G401 (cell line): ENCODE measurements at regions not wholly inside any gene's neighbourhood (a gene's known extent, or its start where the extent isn't known, plus 50 kb on each side); places are given as distances from the start of the nearest gene placed in this dataset.

Source experiments
- DNase-seq: peaks from one replicate; pipeline ENCODE4 v3.0.0-alpha.2; 2015; ENCODE audit warnings: low spot score
- in situ Hi-C: cut with HindIII; loops from 2 replicates; pipeline ENCODE4 v1.10.0; 2016; ENCODE audit warnings: low sequenced_read_pairs, mixed read lengths

DNA sequence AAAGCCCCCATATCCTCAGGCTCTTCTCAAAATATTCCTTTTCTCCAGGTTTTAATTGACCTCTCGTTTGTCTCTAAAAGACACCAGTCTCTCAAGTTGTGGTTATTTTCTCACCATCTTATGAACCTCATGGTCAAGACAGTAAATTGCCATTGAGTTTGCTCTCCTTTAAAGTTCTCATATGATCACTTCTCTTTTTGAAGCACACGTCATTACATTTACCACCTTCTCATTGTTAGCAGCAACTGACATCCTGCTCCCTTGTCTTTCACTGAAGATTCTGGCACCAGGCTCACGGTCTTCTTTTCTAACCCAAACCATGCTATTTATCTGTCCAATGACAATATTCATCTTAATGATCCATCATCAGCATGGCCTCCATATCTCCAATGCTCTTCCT is 324.2 kb downstream of the TMA16 start:
- DNase-seq, result no peak
- in situ Hi-C loops, result no loop called here

- in situ Hi-C loops, result no loop called here
- DNase-seq, result no peak
Observed at GRCh38 chr4:163833669-163834068, 339.2 kb downstream of the TMA16 start.

DNA sequence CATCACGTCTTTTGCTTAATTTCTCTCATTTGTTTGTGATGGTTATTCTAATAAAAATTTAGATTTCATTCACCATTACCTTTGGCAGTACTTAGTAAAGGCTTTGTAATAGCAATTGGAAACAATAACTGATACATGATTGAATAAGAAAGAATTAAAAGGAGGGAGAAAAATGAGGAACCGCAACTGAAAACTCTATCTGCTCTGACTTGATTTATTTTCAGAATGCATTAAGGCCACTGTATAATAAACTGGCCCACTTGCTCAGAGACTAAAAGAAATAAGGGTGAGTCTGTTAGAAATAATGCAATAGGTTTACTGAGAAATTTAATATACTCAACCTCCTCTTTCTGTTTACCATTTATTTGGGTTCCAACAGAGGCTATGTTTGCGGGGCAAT is 351.5 kb downstream of the TMA16 start:
- DNase-seq, result no peak
- in situ Hi-C loops, result no loop called here

- in situ Hi-C loops, result no loop called here
- DNase-seq, result no peak
Observed at GRCh38 chr4:163852246-163852645, 357.8 kb downstream of the TMA16 start.

- in situ Hi-C loops, result no loop called here
- DNase-seq, result no peak
Observed at GRCh38 chr4:163857903-163858302, 363.4 kb downstream of the TMA16 start.

GRCh38 chr4:163858515-163858914 is 364.0 kb downstream of the TMA16 start:
- in situ Hi-C loops, result no loop called here
- DNase-seq, result no peak

DNA sequence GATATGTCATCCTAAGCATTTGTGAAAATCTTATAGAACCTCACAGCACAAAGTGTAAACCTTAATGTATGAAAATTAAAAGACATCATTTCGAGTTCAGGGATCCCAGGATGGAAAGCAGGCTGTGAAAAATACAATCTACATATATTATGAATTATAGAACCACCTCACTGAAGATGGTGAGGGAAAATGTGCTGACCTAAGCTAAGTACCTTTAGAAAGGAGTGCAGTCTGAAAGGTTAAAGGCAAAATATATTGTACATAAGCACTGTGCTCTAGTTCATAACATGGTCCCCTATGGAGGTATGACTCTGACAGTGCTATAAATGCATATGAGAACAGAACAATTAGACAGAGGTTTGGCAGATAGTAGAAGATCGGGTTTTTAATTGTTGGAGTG is 368.6 kb downstream of the TMA16 start:
- no peak for DNase-seq
- in situ Hi-C loops, result no loop called here

DNA sequence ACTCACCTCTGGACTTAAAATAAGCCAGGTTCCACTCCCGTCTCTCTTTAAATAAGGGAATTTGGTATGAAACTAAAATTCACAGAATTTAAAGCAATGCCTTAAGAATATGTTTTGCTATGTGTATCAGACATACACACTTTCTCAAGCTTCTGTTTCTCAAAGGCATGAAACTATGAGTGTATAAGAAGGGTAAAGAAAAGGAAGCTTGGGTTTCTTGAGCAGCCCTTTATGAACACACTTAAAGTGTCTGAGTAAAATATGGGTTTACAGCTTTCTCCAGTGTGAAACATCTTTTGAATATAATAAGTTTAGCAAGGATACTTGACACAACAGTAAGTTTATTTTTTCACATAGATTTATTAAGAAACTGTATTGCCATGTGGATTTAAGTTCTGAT is 370.5 kb downstream of the TMA16 start:
- in situ Hi-C loops, result no loop called here
- DNase-seq, result no peak

GRCh38 chr4:163866728-163867315 is 372.3 kb downstream of the TMA16 start:
- no peak for DNase-seq
- in situ Hi-C loops, result no loop called here

- in situ Hi-C loops, result no loop called here
- DNase-seq, result no peak
Observed at GRCh38 chr4:163868445-163868844, 374.0 kb downstream of the TMA16 start.

DNA sequence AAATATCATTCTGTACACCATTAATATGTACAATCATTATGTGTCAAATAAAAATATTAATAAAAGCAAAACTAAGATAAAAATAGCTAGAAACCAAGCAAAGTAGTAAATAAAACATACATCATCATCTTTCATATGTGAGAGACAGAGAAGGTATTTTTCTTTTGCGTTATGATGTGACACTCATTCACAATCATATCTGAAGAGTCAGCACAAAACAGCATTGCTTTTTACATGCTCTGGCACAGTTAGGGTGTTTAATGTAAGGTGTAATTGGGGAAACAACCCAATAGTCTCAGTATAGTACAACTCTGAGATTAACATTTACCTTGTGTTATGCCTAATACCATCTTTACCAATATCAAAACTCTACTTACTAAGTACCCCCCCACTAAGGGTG is 376.6 kb downstream of the TMA16 start:
- no peak for DNase-seq
- in situ Hi-C loops, result no loop called here

GRCh38 chr4:163875327-163875726 is 380.8 kb downstream of the TMA16 start:
- in situ Hi-C loops, result no loop called here
- DNase-seq, result no peak

DNA sequence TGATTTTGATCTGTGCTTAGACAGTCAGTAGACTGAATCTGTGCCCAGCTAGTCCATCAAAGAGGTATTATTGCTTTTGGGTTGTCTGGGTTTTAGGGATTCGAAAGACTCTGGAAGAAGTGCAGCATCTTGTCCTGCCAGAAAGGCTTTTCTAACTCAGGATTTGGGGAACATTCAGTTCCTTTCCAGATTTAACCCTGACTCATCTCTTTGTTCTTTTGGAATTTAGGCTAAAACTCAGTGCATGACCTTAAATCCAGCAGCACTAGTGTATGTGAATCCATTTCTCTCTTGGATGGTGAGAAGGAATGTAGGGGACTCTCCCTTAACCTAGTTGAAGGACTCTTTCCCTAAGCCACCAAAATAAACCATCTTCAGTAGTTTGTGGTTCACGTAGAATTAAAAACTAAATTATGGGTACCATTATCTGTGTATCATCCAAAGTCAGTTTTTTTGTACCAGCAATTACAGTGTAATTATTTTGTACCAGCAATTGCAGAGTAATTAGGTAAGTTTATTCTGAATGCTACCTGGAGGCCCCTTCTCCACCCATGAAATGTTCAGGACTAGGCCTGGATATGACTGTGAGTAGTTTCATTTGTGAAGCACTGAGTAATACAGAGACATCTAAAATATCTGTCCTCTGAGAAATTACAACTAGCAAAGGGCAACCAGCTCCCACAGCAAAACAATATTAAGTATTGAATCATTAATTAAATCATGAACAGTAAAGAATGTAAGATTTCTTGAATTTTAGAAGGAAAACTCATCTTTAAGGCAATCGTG is 384.0 kb downstream of the TMA16 start:
- no peak for DNase-seq
- in situ Hi-C loops, result no loop called here

GRCh38 chr4:163892417-163892816 is 397.9 kb downstream of the TMA16 start:
- no peak for DNase-seq
- in situ Hi-C loops, result no loop called here

- DNase-seq, result no peak
- in situ Hi-C loops, result no loop called here
Observed at GRCh38 chr4:163895378-163896005, 401.0 kb downstream of the TMA16 start.

GRCh38 chr4:163901319-163901718 is 406.8 kb downstream of the TMA16 start:
- no peak for DNase-seq
- in situ Hi-C loops, result no loop called here

DNA sequence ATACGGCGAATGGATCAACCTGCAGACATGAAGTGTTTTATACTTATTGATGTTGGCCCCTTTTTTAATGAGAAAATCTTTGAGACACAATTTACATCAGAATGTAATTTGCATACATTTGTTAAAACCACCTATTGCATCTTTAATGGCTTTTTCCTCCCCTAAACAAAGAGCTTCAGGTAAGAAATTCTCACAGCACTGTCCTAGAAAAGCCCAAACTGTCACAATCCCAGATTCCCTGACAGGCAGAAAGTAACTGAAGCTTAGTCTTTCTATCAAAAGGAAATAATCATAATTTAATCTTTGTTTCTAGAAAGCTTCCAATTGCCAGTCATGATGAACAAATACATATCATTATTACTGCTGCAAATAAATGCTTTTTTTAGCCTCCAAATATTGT is 407.9 kb downstream of the TMA16 start:
- in situ Hi-C loops, result no loop called here
- no peak for DNase-seq

DNA sequence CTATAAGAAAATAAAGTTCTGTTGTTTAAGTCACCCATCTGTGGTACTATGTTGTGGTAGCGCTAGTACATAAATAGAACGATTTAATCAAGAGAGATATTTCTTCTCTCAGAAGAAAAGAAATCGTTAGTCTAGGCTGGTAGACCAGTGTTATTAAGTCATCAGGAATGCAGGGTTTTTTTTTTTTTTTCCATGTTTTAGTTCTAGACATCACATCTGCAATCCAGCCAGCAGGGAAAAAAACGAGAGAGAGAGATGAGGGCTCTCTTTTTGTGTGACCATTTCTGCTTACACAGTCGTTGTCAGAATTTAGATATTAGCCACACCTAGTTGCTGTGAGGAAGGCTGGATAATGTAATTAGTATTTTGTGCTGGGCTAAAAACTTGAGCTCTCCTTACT is 417.4 kb downstream of the TMA16 start:
- no peak for DNase-seq
- in situ Hi-C loops, result no loop called here

DNA sequence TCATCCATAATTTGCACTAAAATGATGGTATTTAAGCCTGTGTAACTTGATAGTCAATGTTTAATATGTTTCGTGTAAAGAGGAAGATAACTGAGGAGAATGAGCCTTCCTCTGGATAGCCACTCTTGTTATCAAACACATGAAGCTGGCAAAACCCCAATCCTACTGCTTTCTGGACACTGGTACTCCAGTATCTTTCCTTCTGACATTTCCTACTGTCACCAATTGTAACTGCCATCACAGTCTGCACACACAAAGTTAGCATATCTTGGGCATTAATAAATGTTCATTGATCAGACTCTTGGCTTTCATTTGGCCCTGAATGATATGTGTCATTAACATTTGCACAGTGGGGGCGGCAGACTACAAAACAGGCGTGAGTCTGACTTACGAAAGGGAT is 419.1 kb downstream of the TMA16 start:
- DNase-seq, result no peak
- in situ Hi-C loops, result no loop called here

DNA sequence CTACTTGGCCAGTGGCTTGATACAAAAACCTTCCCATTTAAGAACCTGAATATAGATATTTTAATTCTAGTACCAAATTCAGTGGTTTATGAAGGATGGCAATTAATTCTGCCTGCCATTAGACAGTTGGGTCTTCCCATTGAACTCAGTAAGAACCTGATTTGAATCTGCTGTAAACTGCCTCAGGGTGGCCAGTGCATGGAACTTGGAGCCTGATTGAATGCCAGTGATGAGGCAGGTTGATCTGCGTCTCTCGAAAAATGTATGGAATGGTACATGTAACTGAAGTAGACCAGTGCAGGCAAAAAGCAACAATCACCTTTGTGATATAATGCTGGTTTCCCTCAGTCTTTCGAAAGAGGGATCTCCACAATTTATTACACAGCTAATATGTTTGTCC is 421.4 kb downstream of the TMA16 start:
- in situ Hi-C loops, result no loop called here
- no peak for DNase-seq

DNA sequence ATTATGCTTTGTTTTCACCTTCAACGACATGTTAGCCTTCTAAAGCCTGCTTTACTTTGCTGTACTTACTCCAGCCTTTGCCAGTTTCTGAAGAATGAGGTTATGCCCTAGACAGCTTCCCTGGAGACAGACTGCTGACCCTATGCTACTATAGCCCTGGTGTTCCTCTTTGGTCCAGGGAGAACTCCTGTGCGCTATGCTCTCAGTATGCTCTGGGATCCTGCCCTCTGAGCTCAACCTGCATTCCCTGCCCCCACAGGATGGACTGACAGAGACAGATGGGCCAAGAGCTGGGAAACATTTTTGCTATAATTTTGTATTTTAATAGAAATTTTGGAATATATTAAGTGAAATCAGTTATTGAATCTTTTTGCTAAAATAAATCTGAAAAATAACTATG is 425.9 kb downstream of the TMA16 start:
- in situ Hi-C loops, result no loop called here
- no peak for DNase-seq
